T follicular helper cell (primary cell): ENCODE measurements at regions not wholly inside any gene's neighbourhood (a gene's known extent, or its start where the extent isn't known, plus 50 kb on each side); places are given as distances from the start of the nearest gene placed in this dataset.

Experiments
- DNase-seq: peaks from one replicate; pipeline ENCODE4 v3.0.0-alpha.2; 2020; ENCODE audit warnings: low read depth

DNA sequence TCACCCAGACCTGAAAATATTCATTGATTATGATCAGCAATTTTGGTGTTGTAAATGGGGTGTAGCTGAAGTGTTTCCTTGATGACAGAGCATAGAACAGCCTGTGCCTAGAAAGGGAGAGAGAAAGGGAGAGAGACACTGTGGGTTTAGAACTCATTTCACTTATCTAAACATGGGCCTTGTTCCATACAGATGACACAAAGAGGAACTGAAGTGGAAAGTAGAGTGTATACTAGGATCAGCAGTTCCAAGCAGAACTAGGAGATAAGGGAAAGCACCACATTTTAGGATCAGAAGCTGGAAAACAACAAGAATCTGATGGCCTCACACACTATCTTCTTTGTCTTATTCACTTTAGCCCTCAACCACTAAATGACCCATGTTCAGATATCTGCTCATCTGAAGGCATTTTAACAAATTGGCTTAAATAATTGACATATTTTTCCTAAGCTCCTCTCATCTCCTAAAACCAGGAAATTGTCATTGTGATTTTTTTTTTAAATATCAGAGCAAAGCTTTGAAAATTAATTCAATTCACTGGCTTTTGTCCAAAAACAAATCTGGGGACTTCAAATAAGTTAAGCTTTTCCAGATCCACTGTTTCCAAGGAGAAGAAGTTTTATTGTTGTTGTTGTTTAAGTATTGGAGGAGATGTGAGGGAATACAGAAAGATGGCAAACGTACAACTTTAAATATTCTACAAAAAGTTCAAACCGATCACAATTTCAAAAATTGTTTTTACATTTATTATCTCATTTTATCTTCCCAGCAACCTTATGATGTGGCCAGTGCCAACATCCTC lies 103.8 kb downstream of the LYPLAL1 start:
- DNase-seq: no peak

DNA sequence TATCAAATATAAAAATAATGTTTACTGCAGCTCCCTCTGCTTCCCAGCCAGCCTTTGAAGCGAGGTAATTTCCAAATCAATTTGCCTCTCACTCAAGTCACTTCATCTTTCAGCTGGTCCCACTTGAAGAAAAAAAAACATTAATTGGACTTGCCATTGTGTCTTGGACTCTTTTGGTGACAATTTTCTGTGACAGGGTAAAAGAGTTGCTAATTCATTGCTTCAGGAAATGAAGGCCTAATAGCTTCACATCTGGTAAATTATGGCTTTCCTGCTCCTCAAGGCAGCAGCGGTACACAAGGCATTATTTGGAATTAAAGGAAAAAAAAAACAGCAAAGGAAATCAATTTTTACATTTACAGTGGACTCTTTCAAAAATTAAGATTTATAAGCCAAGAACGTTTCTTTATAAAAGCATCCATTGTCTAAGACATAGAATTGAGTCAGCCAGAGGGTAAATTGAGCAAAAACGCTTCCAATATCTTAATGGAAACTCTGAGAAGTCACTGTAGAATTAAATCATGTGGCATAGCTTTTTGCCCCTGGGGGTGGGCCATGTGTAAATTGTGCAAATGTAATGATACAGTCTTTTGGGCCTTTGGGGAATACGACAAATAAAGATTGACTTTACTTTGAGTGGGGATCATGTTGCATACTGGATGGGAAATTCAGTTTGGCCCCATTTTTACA lies 102.5 kb downstream of the LYPLAL1 start:
- DNase-seq: no peak

DNA sequence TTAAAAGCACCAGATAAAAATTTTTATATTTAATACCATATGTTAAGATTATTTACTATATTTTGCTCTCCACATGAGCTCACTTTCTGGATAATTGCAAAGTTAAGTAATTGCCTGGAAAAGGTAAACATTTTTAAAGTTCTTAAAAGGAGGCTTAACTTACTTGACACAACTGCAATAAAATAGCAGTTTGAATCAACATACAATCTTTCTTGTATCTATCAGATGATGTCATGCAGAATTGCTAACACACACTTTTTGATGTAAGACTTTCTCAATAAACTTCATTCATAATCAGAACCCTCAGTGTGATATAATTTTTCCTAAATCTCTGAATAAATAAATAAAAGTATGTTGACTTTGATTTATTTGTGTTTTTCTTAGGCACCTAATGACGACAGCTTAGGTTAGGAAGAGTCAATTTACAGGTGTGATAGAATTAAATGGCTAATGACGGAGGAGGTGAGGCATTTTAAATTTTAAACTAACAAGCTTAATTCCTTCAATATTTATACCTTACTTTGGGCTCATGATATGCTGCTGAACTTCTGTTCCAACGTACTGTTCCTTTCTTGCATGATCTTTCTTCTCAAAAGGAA lies 99.5 kb downstream of the LYPLAL1 start:
- no peak for DNase-seq

DNA sequence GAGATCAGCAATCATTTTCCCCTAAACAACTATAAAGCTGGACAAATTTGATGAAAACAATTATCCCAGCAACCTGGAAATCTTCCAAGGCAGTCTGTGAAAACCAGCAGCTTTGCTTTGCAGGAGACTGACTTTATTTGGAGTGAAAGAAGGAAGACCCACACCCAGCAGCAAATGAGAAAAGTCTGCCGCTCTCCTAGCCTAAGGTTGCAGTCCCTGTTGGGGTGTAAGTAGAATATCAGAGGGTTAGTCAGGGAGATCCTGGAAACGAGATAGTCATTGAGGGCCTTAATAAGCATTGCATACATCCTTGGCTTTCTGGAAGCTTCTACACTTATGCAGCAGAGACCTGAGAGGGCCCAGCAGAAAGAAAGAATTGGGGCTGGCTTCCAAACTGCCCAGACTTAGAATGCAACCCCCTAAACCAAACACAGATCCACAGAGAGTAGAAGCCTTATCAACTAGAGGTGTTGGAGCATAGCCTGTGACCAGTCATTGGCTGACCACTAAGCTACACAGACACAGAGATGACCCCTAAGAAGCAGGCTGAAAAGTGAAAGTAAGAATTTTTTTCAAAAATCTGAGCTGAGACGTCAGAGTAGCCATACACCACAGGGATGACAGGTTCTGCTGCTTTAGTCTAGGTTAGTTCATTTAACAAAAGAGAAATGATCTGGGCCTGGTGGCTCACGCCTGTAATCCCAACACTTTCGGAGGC lies 98.3 kb downstream of the LYPLAL1 start:
- DNase-seq: no peak

DNA sequence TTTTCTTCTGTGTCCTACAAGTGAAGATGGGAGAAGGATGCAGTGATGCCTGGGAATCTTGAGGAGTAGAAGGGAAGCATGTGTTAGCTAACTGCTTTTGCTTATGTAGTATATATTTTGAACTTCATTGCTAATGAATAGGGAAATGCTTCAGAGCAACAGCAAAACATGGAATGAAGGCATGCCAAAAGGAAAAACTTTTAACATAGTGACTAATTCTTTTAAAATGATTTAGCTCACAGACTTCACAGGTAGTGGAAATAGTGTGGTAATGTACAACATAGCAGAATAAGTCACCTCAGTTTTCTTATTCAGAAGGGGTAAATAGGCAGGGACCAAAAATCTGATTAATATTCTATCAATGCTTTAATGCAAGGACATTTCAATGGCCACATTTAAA lies 95.5 kb downstream of the LYPLAL1 start:
- no peak for DNase-seq

DNA sequence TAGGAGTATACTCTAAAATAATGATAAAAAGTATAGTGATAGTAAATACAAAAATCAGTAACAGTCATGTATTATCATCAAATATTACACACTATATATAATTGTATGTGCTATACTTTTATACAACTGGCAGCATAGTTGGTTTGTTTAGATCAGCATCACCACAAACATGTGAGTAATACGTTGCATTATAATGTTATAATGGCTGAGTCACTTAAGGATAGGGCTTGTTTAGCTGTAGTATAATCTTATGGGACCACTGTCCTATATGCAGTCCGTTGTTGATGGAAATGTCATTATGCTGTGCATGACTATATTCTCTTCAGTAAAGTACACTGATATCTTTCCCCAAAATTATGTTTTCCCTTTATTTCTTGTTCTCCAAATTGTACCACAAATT lies 92.8 kb downstream of the LYPLAL1 start:
- DNase-seq: no peak

DNA sequence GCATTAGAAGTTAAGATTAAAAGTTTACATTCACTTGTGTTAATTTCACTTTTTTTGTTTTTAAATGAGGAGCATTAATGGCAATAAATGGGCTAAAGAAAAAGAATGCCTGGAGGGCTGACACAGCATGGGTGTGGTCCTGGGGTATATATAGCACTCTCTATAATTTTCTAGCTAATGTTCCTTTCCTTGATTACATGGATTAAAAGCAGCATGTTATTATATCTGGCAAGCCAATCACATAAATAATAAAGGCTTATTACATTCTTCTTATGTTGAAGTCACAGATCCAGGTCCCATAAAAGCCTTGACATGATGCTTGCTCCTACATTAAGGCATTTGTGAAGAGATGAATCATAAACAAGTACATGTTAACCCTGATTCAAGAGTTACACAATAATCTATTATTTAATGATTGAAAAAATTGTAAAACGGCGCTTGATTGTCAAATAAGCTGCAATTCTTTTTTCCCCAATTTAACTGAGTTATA lies 91.4 kb downstream of the LYPLAL1 start:
- no peak for DNase-seq

DNA sequence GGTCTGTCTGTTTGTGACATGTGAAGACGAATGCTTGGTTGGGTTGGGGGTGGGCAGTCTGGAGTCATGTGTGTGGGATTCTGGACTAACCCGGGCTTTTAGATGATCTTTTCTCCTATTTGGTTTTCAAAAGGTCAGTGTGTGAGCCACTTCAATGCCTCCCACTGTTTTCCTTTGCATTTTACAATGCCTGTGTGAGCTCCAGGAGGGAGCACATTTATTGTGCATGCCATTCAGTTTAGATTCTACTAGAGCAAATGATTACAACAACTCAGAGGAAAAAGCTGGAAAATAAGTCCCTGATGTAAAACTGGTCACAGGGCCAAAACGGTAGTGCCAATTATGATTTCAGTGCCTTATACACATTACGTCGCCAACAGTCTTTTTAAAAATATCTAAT lies 90.9 kb downstream of the LYPLAL1 start:
- no peak for DNase-seq
